B cell (primary cell): ENCODE measurements at regions not wholly inside any gene's neighbourhood (a gene's known extent, or its start where the extent isn't known, plus 50 kb on each side); places are given as distances from the start of the nearest gene placed in this dataset.

Experiments
- ATAC-seq: fragments of 200-7000 bp; cut with Tn5 transposase; one replicate; pipeline ENCODE4 v1.10.0; 2021; ENCODE audit warnings: low read depth, mild to moderate bottlenecking, moderate number of reproducible peaks, moderate library complexity
- CTCF ChIA-PET: fragments of 350-600 bp; sonication (Branson Sonifier 250); formaldehyde crosslinking; loops from one replicate; lab custom pipeline; 2021; ENCODE audit warnings: antibody characterized with exemption, inconsistent platforms; lab: Charles Lee
- POLR2A ChIA-PET: fragments of 350-600 bp; sonication (Branson Sonifier 250); formaldehyde crosslinking; loops from one replicate; lab custom pipeline; 2021; ENCODE audit warnings: antibody characterized with exemption; lab: Charles Lee
- DNase-seq: peaks from one replicate; pipeline ENCODE4 v3.0.0; 2013
- H2AFZ ChIP-seq: 2 replicates; pipeline ENCODE4 v1.6.1; 2012; ENCODE audit warnings: mild to moderate bottlenecking, low read depth, low read length; ENCODE audit not compliant: insufficient read depth, poor library complexity, severe bottlenecking
- H3K27ac ChIP-seq, 2 donors: 1 replicate in 1 of 2; 2 replicates in 1 of 2; pipeline ENCODE4 v1.5.1; 2012 to 2013; ENCODE audit warnings: low read length in 2 of 2, mild to moderate bottlenecking in 2 of 2, moderate library complexity in 1 of 2
- H3K27me3 ChIP-seq, 4 experiments: fragments of 200-600 bp in 1 of 4; sonication (generic) in 1 of 4; replicated peaks in 1 of 4; 1 replicate in 2 of 4; 2 replicates in 2 of 4; pipeline versions ENCODE4 v1.6.1 to v1.7.0; 2013 to 2016; ENCODE audit warnings: low read length in 3 of 4, mild to moderate bottlenecking in 2 of 4, mixed read lengths in 1 of 4, moderate library complexity in 1 of 4; ENCODE audit not compliant: insufficient read depth in 4 of 4, control insufficient read depth in 3 of 4; ENCODE audit errors: control extremely low read depth in 1 of 4
- H3K36me3 ChIP-seq, 2 experiments: replicated peaks in 1 of 2; 1 replicate in 1 of 2; 2 replicates in 1 of 2; pipeline versions ENCODE4 v1.6.1 to v1.7.1; 2013; ENCODE audit warnings: low read length in 1 of 2; ENCODE audit not compliant: insufficient read depth in 2 of 2, control insufficient read depth in 1 of 2; ENCODE audit errors: control extremely low read depth in 1 of 2, extremely low read depth in 1 of 2
- H3K4me1 ChIP-seq, 2 donors: fragments of 200-600 bp in 1 of 2; sonication (generic) in 1 of 2; 1 replicate in 1 of 2; 2 replicates in 1 of 2; pipeline versions ENCODE4 v1.5.1 to v1.6.1; 2013 to 2017; ENCODE audit warnings: low read length in 2 of 2; ENCODE audit not compliant: control insufficient read depth in 2 of 2, insufficient read depth in 2 of 2
- H3K4me2 ChIP-seq: replicated peaks from 2 replicates; pipeline ENCODE3; 2012; ENCODE audit warnings: mild to moderate bottlenecking, low read depth, low read length; ENCODE audit not compliant: poor library complexity, severe bottlenecking
- H3K4me3 ChIP-seq, 5 experiments: fragments of 200-600 bp in 1 of 5; sonication (generic) in 1 of 5; 1 replicate in 3 of 5; 2 replicates in 2 of 5; pipeline versions ENCODE4 v1.5.1 to v1.7.0; 2011 to 2016; ENCODE audit warnings: low read length in 4 of 5, mild to moderate bottlenecking in 4 of 5, low read depth in 2 of 5, control low read depth in 1 of 5, moderate library complexity in 1 of 5; ENCODE audit not compliant: insufficient read depth in 1 of 5; ENCODE audit errors: control extremely low read depth in 1 of 5, extremely low read depth in 1 of 5
- H3K79me2 ChIP-seq: fragments of 200-600 bp; sonication (generic); one replicate; pipeline ENCODE4 v1.6.0; 2016; ENCODE audit warnings: low read length; ENCODE audit not compliant: control insufficient read depth, insufficient read depth
- H3K9ac ChIP-seq: fragments of 200-600 bp; sonication (generic); 2 replicates; pipeline ENCODE4 v1.6.1; 2017; ENCODE audit warnings: mild to moderate bottlenecking, low read length, moderate library complexity
- H3K9me3 ChIP-seq, 3 donors: one replicate each; pipeline versions ENCODE4 v1.6.1 to v1.7.1; 2013; ENCODE audit warnings: low read length in 2 of 3; ENCODE audit not compliant: control insufficient read depth in 2 of 3, insufficient read depth in 1 of 3; ENCODE audit errors: control extremely low read depth in 1 of 3
- H4K20me1 ChIP-seq: 2 replicates; pipeline ENCODE4 v1.6.0; 2012; ENCODE audit warnings: mild to moderate bottlenecking, low read length; ENCODE audit not compliant: insufficient read depth, control insufficient read depth, poor library complexity, severe bottlenecking
- H3K27ac Mint-ChIP-seq: one replicate; pipeline ENCODE4 v1.8.0; 2021; ENCODE audit warnings: mixed read lengths
- H3K27me3 Mint-ChIP-seq: one replicate; pipeline ENCODE4 v1.8.0; 2021; ENCODE audit warnings: mixed read lengths
- H3K4me1 Mint-ChIP-seq: one replicate; pipeline ENCODE4 v1.8.0; 2021; ENCODE audit warnings: mixed read lengths
- H3K4me3 Mint-ChIP-seq: one replicate; pipeline ENCODE4 v1.8.0; 2021; ENCODE audit warnings: mixed read lengths
- H3K9me3 Mint-ChIP-seq: one replicate; pipeline ENCODE4 v1.8.0; 2022; ENCODE audit warnings: mixed read lengths; ENCODE audit not compliant: insufficient read depth
- EZH2 ChIP-seq: IDR thresholded peaks from 2 replicates; pipeline ENCODE4 v1.6.1; 2012; ENCODE audit warnings: borderline replicate concordance, low read depth, mild to moderate bottlenecking, moderate library complexity, low read length; ENCODE audit not compliant: insufficient read depth, poor library complexity, severe bottlenecking
- WGBS: methylation state at CpG from one replicate; pipeline ENCODE4 v1.1.5; 2013; ENCODE audit warnings: missing lambda C conversion rate; ENCODE audit not compliant: insufficient coverage; 5-methylcytosine and 5-hydroxymethylcytosine counted together
- intact Hi-C: fragments of 100-400 bp; cut with micrococcal nuclease; formaldehyde crosslinking; loops from one replicate; pipeline ENCODE4 v1.10.0; 2022
- TF ChIP-seq, protein P1 (sequence below): fragments of 200-600 bp; IDR thresholded peaks from one replicate; pipeline ENCODE4 v1.8.0; 2022; ENCODE audit warnings: antibody characterized with exemption, mild to moderate bottlenecking

- no peak overlapping the region for H3K4me2 ChIP-seq
Measured at GRCh38 chr11:31870609-31871309, 59.6 kb upstream of the PAX6 start.

DNA sequence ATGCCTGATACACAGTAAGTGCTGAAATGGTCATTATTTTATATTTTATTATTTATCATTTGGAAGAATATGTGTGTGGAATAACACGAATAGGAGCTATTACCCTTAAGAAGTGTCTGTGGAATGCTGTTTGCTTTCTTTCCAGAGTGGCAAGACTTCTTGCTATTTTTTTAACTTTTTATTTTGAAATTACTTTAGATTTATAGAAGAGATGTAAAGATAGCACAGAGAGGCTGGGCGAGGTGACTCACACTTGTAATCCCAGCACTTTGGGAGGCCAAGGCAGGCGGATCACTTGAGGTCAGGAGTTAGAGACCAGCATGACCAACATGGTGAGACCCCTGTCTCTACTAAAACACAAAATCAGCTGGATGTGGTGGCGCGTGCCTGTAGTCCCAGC is 58.9 kb upstream of the PAX6 start:
- ChIA-PET POLR2A (no interaction called here), CTCF (interaction anchor here (1.0 to 1.1 kb wide), 2 partner anchors 8 to 30 kb away, joined by 3 to 4 read pairs; no protein-coding TSS in a partner anchor)
- H3K27me3 ChIP-seq, result peaks cover 0 to 13% (median 1%) of the 10 kb centered on the region in 4 experiments
- no peaks in the 10 kb centered on the region for H3K79me2 ChIP-seq
- no peaks in the 10 kb centered on the region for H3K9me3 Mint-ChIP-seq
- H3K27ac Mint-ChIP-seq, result no peak overlapping the region
- no peak overlapping the region for H3K4me2 ChIP-seq
- ATAC-seq (no peak), DNase-seq (no peak)
- H3K4me1 ChIP-seq, result no peaks in the 10 kb centered on the region
- H3K4me3 Mint-ChIP-seq, result no peak overlapping the region
- no peak overlapping the region for H2AFZ ChIP-seq
- H3K9me3 ChIP-seq, result peaks cover 0 to 5% (median 0%) of the 10 kb centered on the region in 3 donors
- no peak overlapping the region for H3K9ac ChIP-seq
- TF ChIP-seq, protein P1, sequence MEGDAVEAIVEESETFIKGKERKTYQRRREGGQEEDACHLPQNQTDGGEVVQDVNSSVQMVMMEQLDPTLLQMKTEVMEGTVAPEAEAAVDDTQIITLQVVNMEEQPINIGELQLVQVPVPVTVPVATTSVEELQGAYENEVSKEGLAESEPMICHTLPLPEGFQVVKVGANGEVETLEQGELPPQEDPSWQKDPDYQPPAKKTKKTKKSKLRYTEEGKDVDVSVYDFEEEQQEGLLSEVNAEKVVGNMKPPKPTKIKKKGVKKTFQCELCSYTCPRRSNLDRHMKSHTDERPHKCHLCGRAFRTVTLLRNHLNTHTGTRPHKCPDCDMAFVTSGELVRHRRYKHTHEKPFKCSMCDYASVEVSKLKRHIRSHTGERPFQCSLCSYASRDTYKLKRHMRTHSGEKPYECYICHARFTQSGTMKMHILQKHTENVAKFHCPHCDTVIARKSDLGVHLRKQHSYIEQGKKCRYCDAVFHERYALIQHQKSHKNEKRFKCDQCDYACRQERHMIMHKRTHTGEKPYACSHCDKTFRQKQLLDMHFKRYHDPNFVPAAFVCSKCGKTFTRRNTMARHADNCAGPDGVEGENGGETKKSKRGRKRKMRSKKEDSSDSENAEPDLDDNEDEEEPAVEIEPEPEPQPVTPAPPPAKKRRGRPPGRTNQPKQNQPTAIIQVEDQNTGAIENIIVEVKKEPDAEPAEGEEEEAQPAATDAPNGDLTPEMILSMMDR, result no peak
- TF ChIP-seq EZH2, result no peak
- WGBS, result 88% methylated on average over 2 of the region's 5 CpGs
- H3K27me3 Mint-ChIP-seq, result peaks cover 35% of the 10 kb centered on the region
- H3K4me1 Mint-ChIP-seq, result no peaks in the 10 kb centered on the region
- H3K4me3 ChIP-seq, result no peak overlapping the region
- no peaks in the 10 kb centered on the region for H4K20me1 ChIP-seq
- no peak overlapping the region for H3K27ac ChIP-seq
- intact Hi-C loops, result no loop called here
- H3K36me3 ChIP-seq, result no peaks in the 10 kb centered on the region

More at GRCh38 chr11:31870609-31871309, 59.6 kb upstream of the PAX6 start:
- Mint-ChIP-seq H3K4me3 (no peak overlapping the region), H3K9me3 (no peaks in the 10 kb centered on the region), H3K27me3 (peaks cover 33% of the 10 kb centered on the region), H3K27ac (no peak overlapping the region), H3K4me1 (no peaks in the 10 kb centered on the region)
- POLR2A ChIA-PET, result no interaction called here
- ATAC-seq, result no peak
- Histone ChIP-seq H3K9ac (no peak overlapping the region), H3K36me3 (no peaks in the 10 kb centered on the region), H3K9me3 (peaks cover 0 to 5% (median 0%) of the 10 kb centered on the region in 3 donors), H3K4me3 (no peak overlapping the region), H3K4me1 (no peaks in the 10 kb centered on the region), H3K27me3 (peaks cover 0 to 13% (median 1%) of the 10 kb centered on the region in 4 experiments), H2AFZ (no peak overlapping the region), H3K27ac (no peak overlapping the region), H3K79me2 (no peaks in the 10 kb centered on the region), H4K20me1 (no peaks in the 10 kb centered on the region)
- CTCF ChIA-PET, result interaction anchor here (1.0 to 1.1 kb wide), 2 partner anchors 9 to 31 kb away, joined by 3 to 4 read pairs; no protein-coding TSS in a partner anchor
- no peak for TF ChIP-seq EZH2
- TF ChIP-seq, protein P1, result no peak
- WGBS, result 20% methylated on average over 11 of the region's 13 CpGs
- DNase-seq, result no peak
- intact Hi-C loops, result no loop called here
